ENCODE measurements at regions not wholly inside any gene's neighbourhood (a gene's known extent, or its start where the extent isn't known, plus 50 kb on each side); places are given as distances from the start of the nearest gene placed in this dataset.

DNA sequence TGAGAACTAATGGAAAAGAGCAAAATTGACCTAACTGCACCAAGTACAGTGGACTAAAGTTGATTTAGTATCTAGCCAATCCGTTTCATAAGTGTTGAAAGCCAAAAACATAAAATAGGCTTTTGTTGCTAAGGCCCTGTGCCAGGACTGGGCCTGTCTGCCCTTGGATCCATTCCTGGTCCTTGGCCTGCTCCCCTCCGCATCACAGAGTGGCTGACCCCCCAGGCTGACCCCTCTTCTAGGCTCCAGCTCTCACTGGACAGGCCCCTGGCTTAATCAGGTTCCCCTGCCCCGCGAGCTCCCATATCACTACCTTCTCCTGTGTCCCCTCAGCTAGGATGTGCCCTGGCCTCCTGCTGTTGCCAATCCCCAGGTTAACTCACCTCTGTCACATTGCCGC is 313.6 kb upstream of the MYOCD start:
- TF ChIP-seq, protein P1, sequence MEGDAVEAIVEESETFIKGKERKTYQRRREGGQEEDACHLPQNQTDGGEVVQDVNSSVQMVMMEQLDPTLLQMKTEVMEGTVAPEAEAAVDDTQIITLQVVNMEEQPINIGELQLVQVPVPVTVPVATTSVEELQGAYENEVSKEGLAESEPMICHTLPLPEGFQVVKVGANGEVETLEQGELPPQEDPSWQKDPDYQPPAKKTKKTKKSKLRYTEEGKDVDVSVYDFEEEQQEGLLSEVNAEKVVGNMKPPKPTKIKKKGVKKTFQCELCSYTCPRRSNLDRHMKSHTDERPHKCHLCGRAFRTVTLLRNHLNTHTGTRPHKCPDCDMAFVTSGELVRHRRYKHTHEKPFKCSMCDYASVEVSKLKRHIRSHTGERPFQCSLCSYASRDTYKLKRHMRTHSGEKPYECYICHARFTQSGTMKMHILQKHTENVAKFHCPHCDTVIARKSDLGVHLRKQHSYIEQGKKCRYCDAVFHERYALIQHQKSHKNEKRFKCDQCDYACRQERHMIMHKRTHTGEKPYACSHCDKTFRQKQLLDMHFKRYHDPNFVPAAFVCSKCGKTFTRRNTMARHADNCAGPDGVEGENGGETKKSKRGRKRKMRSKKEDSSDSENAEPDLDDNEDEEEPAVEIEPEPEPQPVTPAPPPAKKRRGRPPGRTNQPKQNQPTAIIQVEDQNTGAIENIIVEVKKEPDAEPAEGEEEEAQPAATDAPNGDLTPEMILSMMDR (optimal IDR thresholded peaks at IDR 0.05 in 1 of 3, IDR thresholded peaks at IDR 0.05 in 1 of 3, conservative IDR thresholded peaks at IDR 0.05 in 1 of 3; ENCODE audit: extremely low read depth in 1 of 3, insufficient read depth in 2 of 3, low read length in 3 of 3) = no peak
- TF ChIP-seq EZH2 (IDR thresholded peaks at IDR 0.05; ENCODE audit: low read length) = no peak
